GM11168 (cell line): ENCODE measurements at regions not wholly inside any gene's neighbourhood (a gene's known extent, or its start where the extent isn't known, plus 50 kb on each side); places are given as distances from the start of the nearest gene placed in this dataset.
"Not testable (repeated sequence)": the region's sequence is repeated elsewhere in the genome, so short reads cannot be mapped to it uniquely, and the experiment has no call there.

Experiments
- in situ Hi-C: fragments of 300-500 bp; cut with MboI; formaldehyde crosslinking; loops from one replicate; pipeline ENCODE4 v1.12.0; 2022; ENCODE audit warnings: low sequenced_read_pairs; ENCODE audit not compliant: unreplicated experiment

- in situ Hi-C loops = no loop called here
Observed at GRCh38 chr12:83889745-83890144, 1022.9 kb downstream of the SLC6A15 start.

- in situ Hi-C loops = no loop called here
Observed at GRCh38 chr12:83886479-83886878, 1026.1 kb downstream of the SLC6A15 start.

- in situ Hi-C loops = not testable (repeated sequence)
Observed at GRCh38 chr12:83870921-83871599, 1041.5 kb downstream of the SLC6A15 start.

- in situ Hi-C loops = no loop called here
Observed at GRCh38 chr12:83866477-83866876, 1046.1 kb downstream of the SLC6A15 start.

GRCh38 chr12:83865431-83865830 is 1047.2 kb downstream of the SLC6A15 start:
- in situ Hi-C loops = no loop called here

GRCh38 chr12:83864054-83864453 is 1048.5 kb downstream of the SLC6A15 start:
- in situ Hi-C loops = no loop called here

- in situ Hi-C loops = no loop called here
Observed at GRCh38 chr12:83859021-83859420, 1053.6 kb downstream of the SLC6A15 start.

- in situ Hi-C loops = no loop called here
Observed at GRCh38 chr12:83856803-83857202, 1055.8 kb downstream of the SLC6A15 start.

GRCh38 chr12:83850531-83850930 is 1062.1 kb downstream of the SLC6A15 start:
- in situ Hi-C loops = no loop called here

- in situ Hi-C loops = loop anchor here (25.0 kb wide), 1 partner anchor 836 kb away; no protein-coding TSS in a partner anchor
Observed at GRCh38 chr12:83848702-83849101, 1063.9 kb downstream of the SLC6A15 start.

GRCh38 chr12:83843541-83843940 is 1069.1 kb downstream of the SLC6A15 start:
- in situ Hi-C loops = loop anchor here (25.0 kb wide), 1 partner anchor 831 kb away; no protein-coding TSS in a partner anchor

- in situ Hi-C loops = loop anchor here (25.0 kb wide), 1 partner anchor 829 kb away; no protein-coding TSS in a partner anchor
Observed at GRCh38 chr12:83841620-83842019, 1071.0 kb downstream of the SLC6A15 start.

GRCh38 chr12:83827860-83828259 is 1084.7 kb downstream of the SLC6A15 start:
- in situ Hi-C loops = loop anchor here (25.0 kb wide), 1 partner anchor 816 kb away; no protein-coding TSS in a partner anchor

GRCh38 chr12:83827193-83827592 is 1085.4 kb downstream of the SLC6A15 start:
- in situ Hi-C loops = loop anchor here (25.0 kb wide), 1 partner anchor 815 kb away; no protein-coding TSS in a partner anchor

- in situ Hi-C loops = loop anchor here (25.0 kb wide), 1 partner anchor 814 kb away; no protein-coding TSS in a partner anchor
Observed at GRCh38 chr12:83826112-83826511, 1086.5 kb downstream of the SLC6A15 start.

GRCh38 chr12:83823386-83824045 is 1089.1 kb downstream of the SLC6A15 start:
- in situ Hi-C loops = no loop called here

GRCh38 chr12:83821967-83822366 is 1090.6 kb downstream of the SLC6A15 start:
- in situ Hi-C loops = no loop called here

- in situ Hi-C loops = no loop called here
Observed at GRCh38 chr12:83818881-83819280, 1093.7 kb downstream of the SLC6A15 start.

GRCh38 chr12:83817730-83818129 is 1094.9 kb downstream of the SLC6A15 start:
- in situ Hi-C loops = no loop called here

GRCh38 chr12:83808591-83808990 is 1104.0 kb downstream of the SLC6A15 start:
- in situ Hi-C loops = no loop called here

- in situ Hi-C loops = no loop called here
Observed at GRCh38 chr12:83807871-83808270, 1104.7 kb downstream of the SLC6A15 start.
